Neural progenitor cell (in vitro differentiated cells): ENCODE measurements at regions not wholly inside any gene's neighbourhood (a gene's known extent, or its start where the extent isn't known, plus 50 kb on each side); places are given as distances from the start of the nearest gene placed in this dataset.

Experiments used
- EZH2 ChIP-seq: fragments of 200-600 bp; sonication (generic); IDR thresholded peaks from 2 replicates; pipeline ENCODE4 v1.6.1; 2017; ENCODE audit warnings: antibody characterized with exemption, mild to moderate bottlenecking, moderate library complexity
- TF ChIP-seq, protein P1 (sequence below): fragments of 200-600 bp; sonication (generic); IDR thresholded peaks from 2 replicates; pipeline ENCODE4 v1.5.1; 2017; ENCODE audit warnings: antibody characterized with exemption, mild to moderate bottlenecking

DNA sequence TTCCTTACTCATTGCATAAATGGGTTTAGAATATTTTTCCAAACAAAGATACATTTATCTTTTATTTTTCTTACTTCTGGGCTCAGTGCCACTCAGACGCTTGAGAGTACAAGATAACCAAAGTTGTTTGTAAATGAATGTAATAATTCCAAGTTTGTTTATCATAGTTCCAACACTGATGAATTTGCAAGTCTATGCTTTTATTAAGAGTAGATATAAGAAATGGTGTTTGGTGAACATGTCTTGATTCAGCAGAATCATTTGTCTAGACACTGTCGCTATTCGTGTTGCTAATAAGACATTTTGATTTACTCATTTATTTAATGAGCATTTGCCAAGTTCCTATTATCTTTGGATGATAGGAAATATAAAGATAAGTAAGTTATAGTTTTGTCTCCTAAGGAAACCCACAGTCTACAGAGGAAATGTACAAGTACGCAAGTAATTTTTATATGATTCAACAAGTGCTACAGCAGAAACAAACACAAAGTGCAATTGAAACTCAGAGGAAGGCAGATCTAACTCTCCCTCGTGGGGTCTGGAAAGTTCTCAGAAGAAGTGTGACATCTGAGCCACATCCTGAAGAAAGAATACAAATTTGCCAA, 132.8 kb upstream of the FSCB start:
- TF ChIP-seq, protein P1, sequence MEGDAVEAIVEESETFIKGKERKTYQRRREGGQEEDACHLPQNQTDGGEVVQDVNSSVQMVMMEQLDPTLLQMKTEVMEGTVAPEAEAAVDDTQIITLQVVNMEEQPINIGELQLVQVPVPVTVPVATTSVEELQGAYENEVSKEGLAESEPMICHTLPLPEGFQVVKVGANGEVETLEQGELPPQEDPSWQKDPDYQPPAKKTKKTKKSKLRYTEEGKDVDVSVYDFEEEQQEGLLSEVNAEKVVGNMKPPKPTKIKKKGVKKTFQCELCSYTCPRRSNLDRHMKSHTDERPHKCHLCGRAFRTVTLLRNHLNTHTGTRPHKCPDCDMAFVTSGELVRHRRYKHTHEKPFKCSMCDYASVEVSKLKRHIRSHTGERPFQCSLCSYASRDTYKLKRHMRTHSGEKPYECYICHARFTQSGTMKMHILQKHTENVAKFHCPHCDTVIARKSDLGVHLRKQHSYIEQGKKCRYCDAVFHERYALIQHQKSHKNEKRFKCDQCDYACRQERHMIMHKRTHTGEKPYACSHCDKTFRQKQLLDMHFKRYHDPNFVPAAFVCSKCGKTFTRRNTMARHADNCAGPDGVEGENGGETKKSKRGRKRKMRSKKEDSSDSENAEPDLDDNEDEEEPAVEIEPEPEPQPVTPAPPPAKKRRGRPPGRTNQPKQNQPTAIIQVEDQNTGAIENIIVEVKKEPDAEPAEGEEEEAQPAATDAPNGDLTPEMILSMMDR = no peak
- TF ChIP-seq EZH2 = no peak
